DND-41 (cell line): ENCODE measurements at regions not wholly inside any gene's neighbourhood (a gene's known extent, or its start where the extent isn't known, plus 50 kb on each side); places are given as distances from the start of the nearest gene placed in this dataset.

Source experiments
- ATAC-seq: fragments of 200-7000 bp; cut with Tn5 transposase; 3 replicates; pipeline ENCODE4 v1.9.1; 2021; ENCODE audit warnings: low read depth; ENCODE audit not compliant: insufficient read depth
- DNase-seq: peaks from one replicate; pipeline ENCODE4 v3.0.0-alpha.2; 2020
- H2AFZ ChIP-seq: 2 replicates; pipeline ENCODE4 v1.6.0; 2012; ENCODE audit warnings: low read depth, low read length
- H3K27ac ChIP-seq: 2 replicates; pipeline ENCODE4 v1.5.1; 2012; ENCODE audit warnings: low read length, inconsistent platforms
- H3K27me3 ChIP-seq: fragments of 200-600 bp; sonication (generic); 2 replicates; pipeline ENCODE4 v1.6.0; 2012; ENCODE audit warnings: low read length, mild to moderate bottlenecking, inconsistent platforms; ENCODE audit not compliant: insufficient read depth, poor library complexity
- H3K36me3 ChIP-seq: 2 replicates; pipeline ENCODE4 v1.5.1; 2012; ENCODE audit warnings: low read length, inconsistent platforms; ENCODE audit not compliant: insufficient read depth
- H3K4me1 ChIP-seq: 2 replicates; pipeline ENCODE4 v1.5.1; 2012; ENCODE audit warnings: mild to moderate bottlenecking, low read length; ENCODE audit not compliant: insufficient read depth
- H3K4me2 ChIP-seq: 2 replicates; pipeline ENCODE4 v1.6.0; 2012; ENCODE audit warnings: mild to moderate bottlenecking, moderate library complexity, low read length, inconsistent platforms; ENCODE audit not compliant: insufficient read depth
- H3K4me3 ChIP-seq, 2 experiments: fragments of 200-600 bp in 1 of 2; shearing (Covaris generic) in 1 of 2; 2 replicates each; pipeline ENCODE4 v1.5.1; 2012 to 2016; ENCODE audit warnings: inconsistent platforms in 2 of 2, low read length in 2 of 2, mild to moderate bottlenecking in 2 of 2, low read depth in 1 of 2, moderate library complexity in 1 of 2
- H3K79me2 ChIP-seq: 2 replicates; pipeline ENCODE4 v1.6.0; 2012; ENCODE audit warnings: low read length, inconsistent platforms; ENCODE audit not compliant: insufficient read depth
- H3K9ac ChIP-seq: 2 replicates; pipeline ENCODE4 v1.6.0; 2012; ENCODE audit warnings: low read depth, mild to moderate bottlenecking, inconsistent platforms, low read length, moderate library complexity
- H3K9me3 ChIP-seq: 2 replicates; pipeline ENCODE4 v1.5.1; 2012; ENCODE audit warnings: low read length, moderate library complexity, mild to moderate bottlenecking, inconsistent platforms; ENCODE audit not compliant: insufficient read depth, severe bottlenecking
- H4K20me1 ChIP-seq: 2 replicates; pipeline ENCODE4 v1.6.0; 2012; ENCODE audit warnings: low read length; ENCODE audit not compliant: insufficient read depth
- CTCF ChIP-seq: IDR thresholded peaks from 2 replicates; pipeline ENCODE4 v1.5.1; 2012; ENCODE audit warnings: borderline replicate concordance, low read length, moderate library complexity, mild to moderate bottlenecking; ENCODE audit not compliant: poor library complexity, severe bottlenecking; ENCODE audit errors: extremely low read depth
- EZH2 ChIP-seq: IDR thresholded peaks from 3 replicates; pipeline ENCODE4 v1.6.1; 2012; ENCODE audit warnings: borderline replicate concordance, low read depth, mild to moderate bottlenecking, moderate library complexity, low read length, inconsistent platforms; ENCODE audit not compliant: severe bottlenecking

GRCh38 chr6:163836876-163837690, 422.6 kb downstream of the QKI start:
- no peak for ATAC-seq
- Histone ChIP-seq H3K9me3 (peaks cover 15% of the 10 kb centered on the region), H2AFZ (no peak overlapping the region)

GRCh38 chr6:163835439-163836171, 421.1 kb downstream of the QKI start:
- TF ChIP-seq CTCF, result no peak
- ATAC-seq (no peak), DNase-seq (no peak)
- no peak overlapping the region for H3K4me2 ChIP-seq
- H3K4me3 ChIP-seq, result no peak overlapping the region
- no peaks in the 10 kb centered on the region for H3K4me1 ChIP-seq
- H2AFZ ChIP-seq, result no peak overlapping the region
- no peak overlapping the region for H3K27ac ChIP-seq
- no peaks in the 10 kb centered on the region for H3K79me2 ChIP-seq
- H3K9me3 ChIP-seq, result peaks cover 4% of the 10 kb centered on the region
- no peak overlapping the region for H3K9ac ChIP-seq
- H4K20me1 ChIP-seq, result no peaks in the 10 kb centered on the region
- H3K36me3 ChIP-seq, result no peaks in the 10 kb centered on the region
- H3K27me3 ChIP-seq, result no peaks in the 10 kb centered on the region

More at GRCh38 chr6:163836876-163837690, 422.6 kb downstream of the QKI start:
- Histone ChIP-seq H4K20me1 (no peaks in the 10 kb centered on the region), H3K9ac (no peak overlapping the region), H3K79me2 (no peaks in the 10 kb centered on the region), H3K27ac (no peak overlapping the region), H3K27me3 (no peaks in the 10 kb centered on the region), H3K36me3 (no peaks in the 10 kb centered on the region), H3K4me3 (no peak overlapping the region), H3K4me2 (no peak overlapping the region), H3K4me1 (no peaks in the 10 kb centered on the region)
- no peak for DNase-seq
- no peak for TF ChIP-seq EZH2
- no peak for TF ChIP-seq CTCF

DNA sequence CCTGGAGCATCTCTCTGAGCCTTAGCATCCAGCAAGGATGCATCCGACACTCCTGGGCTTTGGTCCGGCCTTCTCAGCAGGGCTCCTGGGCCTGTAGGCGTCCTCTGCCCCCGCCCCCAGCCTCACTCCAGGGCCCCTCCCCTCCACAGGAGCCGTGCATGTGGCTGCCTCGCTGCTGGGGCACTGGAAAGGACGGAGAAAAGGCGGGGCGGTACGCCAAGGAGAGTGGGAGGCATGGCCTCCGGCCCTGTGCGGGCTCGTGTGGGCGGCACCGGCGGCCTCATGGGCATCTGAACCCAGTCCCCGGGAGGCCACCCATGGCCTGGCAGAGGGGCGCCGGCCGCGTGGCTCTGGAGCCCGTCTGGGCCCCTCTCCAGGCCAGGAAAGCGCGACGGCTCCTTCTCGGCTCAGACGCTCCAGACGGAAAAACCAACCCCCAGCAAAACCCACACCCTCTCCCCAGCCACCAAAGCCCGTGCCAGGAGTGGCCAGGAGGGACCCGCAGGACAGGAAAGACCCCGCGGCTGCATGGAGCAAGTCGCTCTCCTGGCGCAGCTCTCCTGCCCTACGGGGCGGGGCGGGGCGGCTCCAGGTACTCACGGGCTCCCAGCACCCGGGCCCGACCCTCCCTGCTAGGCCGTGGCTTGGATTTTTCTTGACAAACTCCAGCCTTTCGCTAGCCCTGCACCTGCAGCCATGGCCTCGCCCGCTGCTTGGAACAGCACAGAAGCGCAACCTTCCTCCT, 419.9 kb downstream of the QKI start:
- no peaks in the 10 kb centered on the region for H3K27me3 ChIP-seq
- H3K79me2 ChIP-seq, result no peaks in the 10 kb centered on the region
- ATAC-seq (no peak), DNase-seq (no peak)
- H3K4me1 ChIP-seq, result no peaks in the 10 kb centered on the region
- TF ChIP-seq EZH2 (no peak), CTCF (no peak)
- H3K9me3 ChIP-seq, result peaks cover 4% of the 10 kb centered on the region
- no peak overlapping the region for H3K27ac ChIP-seq
- H2AFZ ChIP-seq, result no peak overlapping the region
- no peak overlapping the region for H3K9ac ChIP-seq
- H3K4me2 ChIP-seq, result no peak overlapping the region
- no peak overlapping the region for H3K4me3 ChIP-seq
- no peaks in the 10 kb centered on the region for H3K36me3 ChIP-seq
- no peaks in the 10 kb centered on the region for H4K20me1 ChIP-seq
